ENCODE measurements at regions not wholly inside any gene's neighbourhood (a gene's known extent, or its start where the extent isn't known, plus 50 kb on each side); places are given as distances from the start of the nearest gene placed in this dataset.

GRCh38 chr5:172558076-172558976, 82.7 kb upstream of the NEURL1B start:
- DNase-seq (ENCODE audit: low read depth): no peak
- peak overlapping the region; percentile 27 for H3K4me3 ChIP-seq (ENCODE audit: control insufficient read depth, low read depth, low read length)
- TF ChIP-seq CTCF (conservative IDR thresholded peaks at IDR 0.05; ENCODE audit: control insufficient read depth, insufficient read depth, low read depth, low read length): no peak

GRCh38 chr5:172556971-172557461, 84.0 kb upstream of the NEURL1B start:
- H3K4me3 ChIP-seq (ENCODE audit: control insufficient read depth, low read depth, low read length): no peak overlapping the region
- no peak for DNase-seq (ENCODE audit: low read depth)
- TF ChIP-seq CTCF (conservative IDR thresholded peaks at IDR 0.05; ENCODE audit: control insufficient read depth, insufficient read depth, low read depth, low read length): no peak

- no peak overlapping the region for H3K4me3 ChIP-seq (ENCODE audit: control insufficient read depth, low read depth, low read length)
- no peak for DNase-seq (ENCODE audit: low read depth)
- TF ChIP-seq CTCF (conservative IDR thresholded peaks at IDR 0.05; ENCODE audit: control insufficient read depth, insufficient read depth, low read depth, low read length): no peak
These were observed 84.8 kb upstream of the NEURL1B start for GRCh38 chr5:172556262-172556661.

GRCh38 chr5:172554562-172554961, 86.5 kb upstream of the NEURL1B start:
- H3K4me3 ChIP-seq (ENCODE audit: control insufficient read depth, low read depth, low read length): no peak overlapping the region
- no peak for TF ChIP-seq CTCF (conservative IDR thresholded peaks at IDR 0.05; ENCODE audit: control insufficient read depth, insufficient read depth, low read depth, low read length)
- DNase-seq (ENCODE audit: low read depth): no peak

GRCh38 chr5:172553903-172554302, 87.2 kb upstream of the NEURL1B start:
- H3K4me3 ChIP-seq (ENCODE audit: control insufficient read depth, low read depth, low read length): no peak overlapping the region
- no peak for DNase-seq (ENCODE audit: low read depth)
- no peak for TF ChIP-seq CTCF (conservative IDR thresholded peaks at IDR 0.05; ENCODE audit: control insufficient read depth, insufficient read depth, low read depth, low read length)

GRCh38 chr5:172553167-172553566, 87.9 kb upstream of the NEURL1B start:
- no peak for DNase-seq (ENCODE audit: low read depth)
- H3K4me3 ChIP-seq (ENCODE audit: control insufficient read depth, low read depth, low read length): no peak overlapping the region
- TF ChIP-seq CTCF (conservative IDR thresholded peaks at IDR 0.05; ENCODE audit: control insufficient read depth, insufficient read depth, low read depth, low read length): no peak

Measured in fibroblast of mammary gland (primary cell).